ENCODE measurements at regions not wholly inside any gene's neighbourhood (a gene's known extent, or its start where the extent isn't known, plus 50 kb on each side); places are given as distances from the start of the nearest gene placed in this dataset.

- H3K4me2 ChIP-seq, result no peak overlapping the region
- no peak overlapping the region for H3K27ac ChIP-seq
- no peak overlapping the region for H3K4me3 ChIP-seq
- TF ChIP-seq HOXA7 (CRISPR knock-in tag; IDR thresholded peaks at IDR 0.05), result no peak
- no peak for TF ChIP-seq MAZ (IDR thresholded peaks at IDR 0.05; ENCODE audit: borderline replicate concordance, low read depth, low read length)
- no peak for TF ChIP-seq ZC3H11A (IDR thresholded peaks at IDR 0.05)
- no peak for TF ChIP-seq KDM5A (IDR thresholded peaks at IDR 0.05)
- no peak for TF ChIP-seq HEYL (CRISPR knock-in tag; IDR thresholded peaks at IDR 0.05)
- H3K4me1 ChIP-seq, result no peaks in the 10 kb centered on the region
- WGBS (ENCODE audit: missing lambda C conversion rate), result 66% methylated on average over 11 of the region's 11 CpGs
- ATAC-seq (no peak), FAIRE-seq (no peak), DNase-seq (ENCODE audit: low read depth in 1 of 2, low spot score in 1 of 2) (no peak)
- no peaks in the 10 kb centered on the region for H3K9me3 ChIP-seq
- CTCF ChIA-PET, result interaction anchor here (0.9 to 1.9 kb wide), 5 partner anchors 10 to 124 kb away, joined by 3 to 5 read pairs (median 4); no protein-coding TSS in a partner anchor
- POLR2A ChIA-PET, result no interaction called here
These were observed 127.4 kb upstream of the FAM20C start for GRCh38 chr7:64916-65341.

GRCh38 chr7:65554-65953, 126.8 kb upstream of the FAM20C start:
- Histone ChIP-seq H3K4me3 (no peak overlapping the region), H3K27ac (no peak overlapping the region), H3K4me2 (no peak overlapping the region), H3K4me1 (no peaks in the 10 kb centered on the region), H3K9me3 (no peaks in the 10 kb centered on the region)
- 63% methylated on average over 8 of the region's 8 CpGs for whole genome bisulfite sequencing (ENCODE audit: missing lambda C conversion rate)
- ATAC-seq (no peak), FAIRE-seq (no peak), DNase-seq (ENCODE audit: low read depth in 1 of 2, low spot score in 1 of 2) (no peak)
- POLR2A ChIA-PET, result no interaction called here
- CTCF ChIA-PET, result interaction anchor here (1.7 to 1.9 kb wide), 2 partner anchors 10 to 22 kb away, joined by 5 read pairs; no protein-coding TSS in a partner anchor
- TF ChIP-seq CEBPB (IDR thresholded peaks at IDR 0.05) (no peak), MAX (IDR thresholded peaks at IDR 0.05) (no peak), CTCF (IDR thresholded peaks at IDR 0.05) (no peak), HOXB13 (CRISPR knock-in tag; IDR thresholded peaks at IDR 0.05; ENCODE audit: low read depth) (no peak), KDM5A (IDR thresholded peaks at IDR 0.05) (no peak), ZC3H11A (IDR thresholded peaks at IDR 0.05) (no peak), GATA3 (IDR thresholded peaks at IDR 0.05; ENCODE audit: borderline replicate concordance) (no peak), MAZ (IDR thresholded peaks at IDR 0.05; ENCODE audit: borderline replicate concordance, low read depth, low read length) (no peak), MYC (IDR thresholded peaks at IDR 0.05; ENCODE audit: borderline replicate concordance, low read length) (no peak), KDM1A (IDR thresholded peaks at IDR 0.05; ENCODE audit: low read depth) (no peak), ZFP36 (IDR thresholded peaks at IDR 0.05; ENCODE audit: borderline replicate concordance, partially characterized antibody) (no peak), FOSL2 (IDR thresholded peaks at IDR 0.05) (no peak), FOSL2 (CRISPR knock-in tag; IDR thresholded peaks at IDR 0.05) (no peak), HDAC2 (IDR thresholded peaks at IDR 0.05) (no peak), BHLHE40 (IDR thresholded peaks at IDR 0.05; ENCODE audit: low read depth, low read length) (no peak)

- FAIRE-seq, result no peak
- Histone ChIP-seq H3K9me3 (no peaks in the 10 kb centered on the region), H3K4me1 (no peaks in the 10 kb centered on the region), H3K27ac (no peak overlapping the region), H3K4me2 (no peak overlapping the region), H3K4me3 (no peak overlapping the region)
- WGBS (ENCODE audit: missing lambda C conversion rate), result 63% methylated on average over 12 of the region's 12 CpGs
- DNase-seq (ENCODE audit: low read depth in 1 of 2, low spot score in 1 of 2), result no peak
- ChIA-PET CTCF (no interaction called here), POLR2A (no interaction called here)
- no peak for ATAC-seq
- TF ChIP-seq HES2 (IDR thresholded peaks at IDR 0.05), result no peak
- TF ChIP-seq MAFK (IDR thresholded peaks at IDR 0.05; ENCODE audit: partially characterized antibody), result no peak
- no peak for TF ChIP-seq CHD2 (IDR thresholded peaks at IDR 0.05; ENCODE audit: low read length, partially characterized antibody)
- no peak for TF ChIP-seq EP300 (IDR thresholded peaks at IDR 0.05)
- no peak for TF ChIP-seq TP53 (CRISPR knock-in tag; IDR thresholded peaks at IDR 0.05)
- TF ChIP-seq NFE2L2 (conservative IDR thresholded peaks at IDR 0.05; ENCODE audit: low read length), result no peak
- no peak for TF ChIP-seq CBX2 (IDR thresholded peaks at IDR 0.05; ENCODE audit: borderline replicate concordance, low read depth)
- no peak for TF ChIP-seq SREBF2 (IDR thresholded peaks at IDR 0.05)
These were observed 126.1 kb upstream of the FAM20C start for GRCh38 chr7:66296-66695.
